ENCODE measurements at regions not wholly inside any gene's neighbourhood (a gene's known extent, or its start where the extent isn't known, plus 50 kb on each side); places are given as distances from the start of the nearest gene placed in this dataset.

GRCh38 chr11:110795112-110795624 lies 82.9 kb upstream of the ARHGAP20 start:
- Mint-ChIP-seq H3K9me3 (no peaks in the 10 kb centered on the region), H3K4me1 (ENCODE audit: low read depth) (peaks cover 20% of the 10 kb centered on the region), H3K27me3 (peaks cover 3% of the 10 kb centered on the region), H3K36me3 (ENCODE audit: low read depth) (no peaks in the 10 kb centered on the region), H3K4me3 (no peak overlapping the region), H3K27ac (no peak overlapping the region)
- intact Hi-C loops (cut with micrococcal nuclease), result loop anchor here (10.0 kb wide), 1 partner anchor 300 kb away; no protein-coding TSS in a partner anchor

GRCh38 chr11:110793556-110793955 lies 81.3 kb upstream of the ARHGAP20 start:
- Mint-ChIP-seq H3K9me3 (no peaks in the 10 kb centered on the region), H3K4me3 (no peak overlapping the region), H3K4me1 (ENCODE audit: low read depth) (peaks cover 17% of the 10 kb centered on the region), H3K27me3 (peaks cover 5% of the 10 kb centered on the region), H3K36me3 (ENCODE audit: low read depth) (no peaks in the 10 kb centered on the region), H3K27ac (no peak overlapping the region)
- intact Hi-C loops (cut with micrococcal nuclease), result loop anchor here (10.0 kb wide), 1 partner anchor 299 kb away; no protein-coding TSS in a partner anchor

GRCh38 chr11:110791621-110792020 lies 79.4 kb upstream of the ARHGAP20 start:
- Mint-ChIP-seq H3K9me3 (no peaks in the 10 kb centered on the region), H3K27me3 (peaks cover 5% of the 10 kb centered on the region), H3K36me3 (ENCODE audit: low read depth) (no peaks in the 10 kb centered on the region), H3K4me1 (ENCODE audit: low read depth) (no peaks in the 10 kb centered on the region), H3K4me3 (no peak overlapping the region), H3K27ac (no peak overlapping the region)
- intact Hi-C loops (cut with micrococcal nuclease), result loop anchor here (10.0 kb wide), 1 partner anchor 297 kb away; no protein-coding TSS in a partner anchor

GRCh38 chr11:110787680-110788079 lies 75.4 kb upstream of the ARHGAP20 start:
- H3K4me1 Mint-ChIP-seq (ENCODE audit: low read depth), result no peaks in the 10 kb centered on the region
- no peak overlapping the region for H3K27ac Mint-ChIP-seq
- intact Hi-C loops (cut with micrococcal nuclease), result no loop called here
- H3K9me3 Mint-ChIP-seq, result no peaks in the 10 kb centered on the region
- H3K4me3 Mint-ChIP-seq, result no peak overlapping the region
- H3K27me3 Mint-ChIP-seq, result peaks cover 3% of the 10 kb centered on the region
- H3K36me3 Mint-ChIP-seq (ENCODE audit: low read depth), result no peaks in the 10 kb centered on the region

GRCh38 chr11:110786226-110786902 lies 74.1 kb upstream of the ARHGAP20 start:
- no peaks in the 10 kb centered on the region for H3K36me3 Mint-ChIP-seq (ENCODE audit: low read depth)
- intact Hi-C loops (cut with micrococcal nuclease), result no loop called here
- H3K4me3 Mint-ChIP-seq, result no peak overlapping the region
- H3K9me3 Mint-ChIP-seq, result no peaks in the 10 kb centered on the region
- no peak overlapping the region for H3K27ac Mint-ChIP-seq
- peaks cover 3% of the 10 kb centered on the region for H3K27me3 Mint-ChIP-seq
- no peaks in the 10 kb centered on the region for H3K4me1 Mint-ChIP-seq (ENCODE audit: low read depth)

GRCh38 chr11:110785398-110785797 lies 73.2 kb upstream of the ARHGAP20 start:
- Mint-ChIP-seq H3K4me1 (ENCODE audit: low read depth) (no peaks in the 10 kb centered on the region), H3K36me3 (ENCODE audit: low read depth) (no peaks in the 10 kb centered on the region), H3K27ac (no peak overlapping the region), H3K27me3 (peaks cover 3% of the 10 kb centered on the region), H3K4me3 (no peak overlapping the region), H3K9me3 (no peaks in the 10 kb centered on the region)
- intact Hi-C loops (cut with micrococcal nuclease), result no loop called here

- H3K27ac Mint-ChIP-seq, result no peak overlapping the region
- no peaks in the 10 kb centered on the region for H3K36me3 Mint-ChIP-seq (ENCODE audit: low read depth)
- intact Hi-C loops (cut with micrococcal nuclease), result no loop called here
- H3K4me3 Mint-ChIP-seq, result no peak overlapping the region
- peaks cover 14% of the 10 kb centered on the region for H3K9me3 Mint-ChIP-seq
- no peaks in the 10 kb centered on the region for H3K27me3 Mint-ChIP-seq
- H3K4me1 Mint-ChIP-seq (ENCODE audit: low read depth), result peaks cover 11% of the 10 kb centered on the region
Observed at GRCh38 chr11:110782616-110783015, 70.4 kb upstream of the ARHGAP20 start.

GRCh38 chr11:110779108-110779507 lies 66.9 kb upstream of the ARHGAP20 start:
- Mint-ChIP-seq H3K4me1 (ENCODE audit: low read depth) (peaks cover 23% of the 10 kb centered on the region), H3K9me3 (peaks cover 14% of the 10 kb centered on the region), H3K36me3 (ENCODE audit: low read depth) (no peaks in the 10 kb centered on the region), H3K27me3 (no peaks in the 10 kb centered on the region), H3K4me3 (no peak overlapping the region), H3K27ac (no peak overlapping the region)
- intact Hi-C loops (cut with micrococcal nuclease), result no loop called here

- Mint-ChIP-seq H3K27ac (peak overlapping the region; percentile 37), H3K4me3 (no peak overlapping the region), H3K27me3 (no peaks in the 10 kb centered on the region), H3K9me3 (peaks cover 14% of the 10 kb centered on the region), H3K4me1 (ENCODE audit: low read depth) (peaks cover 28% of the 10 kb centered on the region), H3K36me3 (ENCODE audit: low read depth) (no peaks in the 10 kb centered on the region)
- intact Hi-C loops (cut with micrococcal nuclease), result no loop called here
Observed at GRCh38 chr11:110778343-110778742, 66.1 kb upstream of the ARHGAP20 start.

GRCh38 chr11:110777775-110778174 lies 65.5 kb upstream of the ARHGAP20 start:
- intact Hi-C loops (cut with micrococcal nuclease), result no loop called here
- Mint-ChIP-seq H3K4me1 (ENCODE audit: low read depth) (peaks cover 33% of the 10 kb centered on the region), H3K27me3 (no peaks in the 10 kb centered on the region), H3K4me3 (no peak overlapping the region), H3K36me3 (ENCODE audit: low read depth) (no peaks in the 10 kb centered on the region), H3K27ac (peak overlapping the region; percentile 37), H3K9me3 (peaks cover 14% of the 10 kb centered on the region)

- no peak overlapping the region for H3K4me3 Mint-ChIP-seq
- peaks cover 14% of the 10 kb centered on the region for H3K9me3 Mint-ChIP-seq
- peaks cover 33% of the 10 kb centered on the region for H3K4me1 Mint-ChIP-seq (ENCODE audit: low read depth)
- H3K27ac Mint-ChIP-seq, result no peak overlapping the region
- no peaks in the 10 kb centered on the region for H3K36me3 Mint-ChIP-seq (ENCODE audit: low read depth)
- intact Hi-C loops (cut with micrococcal nuclease), result no loop called here
- H3K27me3 Mint-ChIP-seq, result no peaks in the 10 kb centered on the region
Observed at GRCh38 chr11:110776081-110776480, 63.8 kb upstream of the ARHGAP20 start.

- Mint-ChIP-seq H3K4me1 (ENCODE audit: low read depth) (peaks cover 33% of the 10 kb centered on the region), H3K27me3 (no peaks in the 10 kb centered on the region), H3K27ac (no peak overlapping the region), H3K4me3 (no peak overlapping the region), H3K36me3 (ENCODE audit: low read depth) (no peaks in the 10 kb centered on the region), H3K9me3 (peaks cover 12% of the 10 kb centered on the region)
- intact Hi-C loops (cut with micrococcal nuclease), result no loop called here
Observed at GRCh38 chr11:110774138-110775014, 62.1 kb upstream of the ARHGAP20 start.

- Mint-ChIP-seq H3K27me3 (no peaks in the 10 kb centered on the region), H3K4me3 (no peak overlapping the region), H3K4me1 (ENCODE audit: low read depth) (peaks cover 30% of the 10 kb centered on the region), H3K36me3 (ENCODE audit: low read depth) (no peaks in the 10 kb centered on the region), H3K27ac (no peak overlapping the region), H3K9me3 (peaks cover 2% of the 10 kb centered on the region)
- intact Hi-C loops (cut with micrococcal nuclease), result no loop called here
Observed at GRCh38 chr11:110773442-110773841, 61.2 kb upstream of the ARHGAP20 start.

GRCh38 chr11:110772863-110773262 lies 60.6 kb upstream of the ARHGAP20 start:
- no peaks in the 10 kb centered on the region for H3K36me3 Mint-ChIP-seq (ENCODE audit: low read depth)
- H3K4me1 Mint-ChIP-seq (ENCODE audit: low read depth), result peaks cover 24% of the 10 kb centered on the region
- H3K27me3 Mint-ChIP-seq, result no peaks in the 10 kb centered on the region
- H3K9me3 Mint-ChIP-seq, result no peaks in the 10 kb centered on the region
- no peak overlapping the region for H3K27ac Mint-ChIP-seq
- intact Hi-C loops (cut with micrococcal nuclease), result no loop called here
- no peak overlapping the region for H3K4me3 Mint-ChIP-seq
